AG10803 (cell line): ENCODE measurements at regions not wholly inside any gene's neighbourhood (a gene's known extent, or its start where the extent isn't known, plus 50 kb on each side); places are given as distances from the start of the nearest gene placed in this dataset.

Experiments used
- DNase-seq: peaks from one replicate; pipeline ENCODE4 v3.0.0; 2010; ENCODE audit warnings: low read depth
- H3K4me3 ChIP-seq: 2 replicates; pipeline ENCODE4 v1.5.1; 2011; ENCODE audit warnings: mild to moderate bottlenecking, low read length, control low read depth
- TF ChIP-seq, protein P1 (sequence below): conservative IDR thresholded peaks from 2 replicates; pipeline ENCODE4 v1.5.1; 2011; ENCODE audit warnings: mild to moderate bottlenecking, low read length, control low read depth, inconsistent platforms

DNA sequence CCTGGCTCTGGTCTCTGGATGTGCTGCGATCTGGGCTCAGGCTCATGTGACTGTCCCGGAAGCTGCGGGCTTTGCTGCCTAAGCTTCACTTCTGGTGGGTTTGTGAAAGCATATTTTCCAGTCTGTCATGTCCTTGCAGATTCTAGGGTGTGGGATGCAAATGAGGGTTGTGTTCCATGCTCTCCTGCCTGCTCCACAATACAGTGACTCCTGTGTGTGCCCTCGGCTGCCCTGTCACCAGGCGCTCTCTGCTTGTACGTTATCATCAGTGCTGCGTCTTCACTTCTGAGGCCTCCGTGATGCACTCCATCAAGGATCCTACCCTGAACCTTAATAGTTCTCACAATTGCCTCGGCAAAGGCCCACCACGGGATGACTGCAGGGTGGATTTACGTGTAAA lies 84.2 kb downstream of the TTLL2 start:
- DNase-seq: no peak
- TF ChIP-seq, protein P1, sequence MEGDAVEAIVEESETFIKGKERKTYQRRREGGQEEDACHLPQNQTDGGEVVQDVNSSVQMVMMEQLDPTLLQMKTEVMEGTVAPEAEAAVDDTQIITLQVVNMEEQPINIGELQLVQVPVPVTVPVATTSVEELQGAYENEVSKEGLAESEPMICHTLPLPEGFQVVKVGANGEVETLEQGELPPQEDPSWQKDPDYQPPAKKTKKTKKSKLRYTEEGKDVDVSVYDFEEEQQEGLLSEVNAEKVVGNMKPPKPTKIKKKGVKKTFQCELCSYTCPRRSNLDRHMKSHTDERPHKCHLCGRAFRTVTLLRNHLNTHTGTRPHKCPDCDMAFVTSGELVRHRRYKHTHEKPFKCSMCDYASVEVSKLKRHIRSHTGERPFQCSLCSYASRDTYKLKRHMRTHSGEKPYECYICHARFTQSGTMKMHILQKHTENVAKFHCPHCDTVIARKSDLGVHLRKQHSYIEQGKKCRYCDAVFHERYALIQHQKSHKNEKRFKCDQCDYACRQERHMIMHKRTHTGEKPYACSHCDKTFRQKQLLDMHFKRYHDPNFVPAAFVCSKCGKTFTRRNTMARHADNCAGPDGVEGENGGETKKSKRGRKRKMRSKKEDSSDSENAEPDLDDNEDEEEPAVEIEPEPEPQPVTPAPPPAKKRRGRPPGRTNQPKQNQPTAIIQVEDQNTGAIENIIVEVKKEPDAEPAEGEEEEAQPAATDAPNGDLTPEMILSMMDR: no peak
- H3K4me3 ChIP-seq: no peak overlapping the region

DNA sequence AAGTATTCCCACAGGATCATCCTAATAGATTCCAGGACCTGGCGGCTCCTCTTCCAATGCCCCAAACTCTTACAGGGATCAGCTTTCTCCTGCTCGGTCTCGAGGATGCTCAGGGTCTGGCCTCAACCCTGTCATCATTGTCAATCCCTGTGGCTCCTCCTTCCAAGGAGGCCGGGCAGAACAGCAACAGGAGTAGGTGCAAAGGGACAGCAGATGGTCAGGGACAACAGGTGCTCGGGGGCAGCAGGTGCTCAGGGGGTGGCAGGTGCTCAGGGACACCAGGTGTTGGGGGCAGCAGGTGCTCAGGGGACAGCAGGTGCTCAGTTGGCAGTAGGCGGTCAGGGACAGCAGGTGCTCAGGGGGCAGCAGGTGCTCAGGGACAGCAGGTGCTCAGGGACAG lies 84.8 kb downstream of the TTLL2 start:
- no peak for DNase-seq
- no peak overlapping the region for H3K4me3 ChIP-seq
- TF ChIP-seq, protein P1: no peak

DNA sequence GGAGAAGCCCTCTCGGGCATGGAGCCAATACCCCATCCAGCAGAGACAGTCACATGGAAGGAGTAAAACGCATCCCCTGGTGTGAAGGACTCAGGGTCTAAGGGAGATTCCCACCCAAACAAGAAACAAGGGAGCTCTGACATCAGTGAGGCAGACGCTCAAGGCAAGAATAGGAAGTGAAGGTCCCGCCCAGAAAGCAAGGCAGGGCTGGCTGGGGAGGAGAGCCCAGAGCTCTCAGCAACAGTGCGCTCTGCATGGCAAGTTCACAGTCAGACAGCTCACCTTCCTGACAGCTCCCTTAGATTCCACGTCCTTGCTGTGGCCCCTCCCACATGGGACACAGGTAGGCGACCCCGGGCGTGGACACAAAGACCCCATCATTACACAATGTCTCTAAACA lies 85.6 kb downstream of the TTLL2 start:
- no peak for DNase-seq
- TF ChIP-seq, protein P1: no peak
- H3K4me3 ChIP-seq: no peak overlapping the region

DNA sequence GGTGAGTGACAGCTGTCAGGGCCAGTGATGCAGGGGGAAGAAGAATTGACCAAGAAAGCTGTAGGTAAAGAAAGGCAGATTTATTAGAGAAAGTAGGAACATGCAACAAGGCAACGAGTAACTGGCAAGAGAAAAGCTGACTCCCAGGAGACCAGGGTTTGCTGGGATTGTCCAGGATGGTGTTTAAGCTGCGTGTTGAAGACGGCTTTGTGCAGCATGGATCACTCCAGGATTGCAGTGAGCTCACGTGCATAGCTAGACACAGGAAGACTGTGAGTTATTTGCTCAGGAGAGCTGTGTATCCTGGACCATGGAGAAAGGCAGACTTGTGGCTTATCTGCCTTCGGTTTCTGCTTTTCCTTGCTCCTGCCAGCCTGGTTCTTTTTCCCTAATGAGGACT lies 87.6 kb downstream of the TTLL2 start:
- DNase-seq: no peak
- TF ChIP-seq, protein P1: no peak
- no peak overlapping the region for H3K4me3 ChIP-seq

DNA sequence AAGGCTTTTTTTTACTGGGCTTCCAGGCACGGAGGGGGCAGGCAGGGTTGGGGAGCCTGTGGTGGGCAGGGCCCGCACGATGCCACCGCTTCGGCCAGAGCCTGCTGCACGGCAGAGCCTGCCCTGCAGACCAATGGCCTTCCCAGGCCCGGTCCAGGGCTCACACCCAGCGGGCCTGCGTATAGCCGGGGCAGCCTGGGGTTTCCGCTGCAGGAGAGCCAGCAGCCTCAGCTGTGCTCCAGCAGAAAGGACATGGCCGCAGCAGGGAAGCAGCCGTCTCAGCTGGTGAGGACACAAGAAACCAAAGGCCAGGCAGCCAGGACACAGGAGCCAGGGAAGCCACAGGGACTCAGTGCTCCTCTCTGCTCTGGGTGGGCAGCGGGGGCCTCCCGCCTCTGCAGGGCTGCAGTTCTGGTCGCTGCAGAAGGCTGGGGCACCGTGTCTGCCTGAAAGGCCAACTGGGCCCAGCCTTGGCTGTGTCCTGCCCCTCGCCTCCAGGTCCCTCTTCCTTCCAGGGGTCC lies 90.6 kb downstream of the TTLL2 start:
- TF ChIP-seq, protein P1: no peak
- no peak for DNase-seq
- no peak overlapping the region for H3K4me3 ChIP-seq

DNA sequence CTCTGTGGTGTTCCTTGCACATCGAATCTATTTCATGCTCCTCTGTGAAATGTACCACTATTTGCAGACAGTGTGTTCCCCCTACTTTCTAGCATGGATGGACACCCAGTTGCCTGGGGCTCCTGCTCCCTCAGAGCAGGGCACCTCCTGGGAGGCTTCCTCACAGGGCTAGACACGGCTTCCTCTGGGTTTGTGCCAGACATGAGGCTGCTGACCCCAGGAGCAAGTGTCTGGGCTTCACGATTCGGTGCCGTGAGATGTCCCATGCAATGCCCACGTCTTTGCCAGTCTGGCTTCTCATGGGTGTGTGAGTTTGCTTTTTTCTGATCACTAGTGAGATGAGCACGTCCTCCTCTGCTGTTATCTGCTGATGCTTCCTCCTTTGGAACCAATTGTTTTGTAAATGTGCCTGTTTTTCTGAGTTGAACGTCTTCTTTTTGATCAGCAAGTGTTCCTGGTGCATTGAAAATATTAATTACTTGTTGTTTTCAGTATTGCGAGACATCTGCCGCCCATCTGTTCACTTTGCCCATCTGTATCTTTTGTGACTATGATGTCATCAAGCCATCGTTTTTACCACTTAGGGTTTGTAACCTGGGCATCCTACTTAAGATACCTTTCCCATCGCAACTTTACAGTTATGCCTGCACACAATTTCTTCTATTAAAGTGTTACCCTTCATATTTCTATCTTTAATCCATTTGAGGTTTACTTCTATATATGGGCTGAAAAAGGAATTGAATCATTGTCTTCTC lies 92.0 kb downstream of the TTLL2 start:
- no peak overlapping the region for H3K4me3 ChIP-seq
- DNase-seq: no peak
- TF ChIP-seq, protein P1: no peak

DNA sequence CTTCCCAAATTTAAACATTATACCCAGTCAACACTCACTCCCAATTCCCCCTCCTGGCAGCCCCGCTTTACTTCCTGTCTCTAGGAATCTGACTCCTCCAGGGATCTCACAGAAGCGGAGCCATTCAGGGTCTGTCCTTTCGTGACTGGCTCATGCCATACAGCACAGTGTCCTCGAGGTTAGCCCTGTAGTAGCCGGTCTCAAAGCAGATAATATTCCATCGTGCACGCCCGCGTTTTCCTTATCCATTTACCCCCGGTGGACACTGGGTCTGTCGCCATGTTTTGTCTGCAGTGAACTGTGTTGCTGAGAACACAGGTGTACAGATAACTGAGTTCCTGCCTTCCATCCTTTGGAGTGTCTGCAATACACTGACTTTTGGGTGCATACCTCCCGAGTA lies 95.3 kb downstream of the TTLL2 start:
- H3K4me3 ChIP-seq: no peak overlapping the region
- TF ChIP-seq, protein P1: no peak
- DNase-seq: no peak
